ENCODE measurements at regions not wholly inside any gene's neighbourhood (a gene's known extent, or its start where the extent isn't known, plus 50 kb on each side); places are given as distances from the start of the nearest gene placed in this dataset.

DNA sequence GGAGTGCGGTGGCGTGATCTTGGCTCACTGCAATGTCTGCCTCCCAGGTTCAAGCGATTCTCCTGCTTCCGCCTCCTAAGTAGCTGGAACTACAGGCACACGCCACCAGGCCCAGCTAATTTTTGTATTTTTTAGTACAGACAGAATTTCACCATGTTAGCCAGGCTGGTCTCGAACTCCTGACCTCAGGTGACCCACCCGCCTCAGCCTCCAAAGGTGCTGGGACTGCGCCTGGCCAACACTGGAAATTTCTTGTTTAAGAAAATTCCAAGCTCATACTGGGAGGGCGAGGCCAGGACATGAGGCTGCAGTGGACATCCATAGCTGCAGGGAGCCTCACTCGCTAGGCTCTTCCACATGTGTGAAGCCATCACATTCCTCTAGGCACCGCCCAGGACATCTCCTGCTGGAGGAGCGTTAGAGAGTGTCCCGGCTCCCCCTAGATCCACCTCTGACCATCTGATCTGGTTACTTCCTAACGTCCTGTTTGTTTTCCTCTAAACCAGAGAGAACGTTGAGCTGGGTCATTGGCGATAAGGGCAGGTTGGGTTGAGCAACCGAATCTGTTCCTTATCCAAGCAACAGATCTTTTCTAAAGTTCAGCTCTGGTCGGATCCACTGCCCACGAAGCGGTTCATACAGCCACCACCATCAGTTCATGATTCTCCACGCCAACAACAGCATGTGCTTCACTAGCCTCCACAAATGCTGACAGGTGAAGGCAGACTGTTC lies 108.2 kb upstream of the MED13L start (continued):
- TF ChIP-seq ZMYM4 (CRISPR knock-in tag; IDR thresholded peaks at IDR 0.05), result peak; percentile 68
- TF ChIP-seq HOXA3 (CRISPR knock-in tag; IDR thresholded peaks at IDR 0.05), result 0 out of 2 replicates have a peak, but pooled peaks have one; percentile 55
- peak; percentile 88 for TF ChIP-seq CEBPB (IDR thresholded peaks at IDR 0.05; ENCODE audit: borderline replicate concordance, low read depth, low read length)
- TF ChIP-seq, protein P1, sequence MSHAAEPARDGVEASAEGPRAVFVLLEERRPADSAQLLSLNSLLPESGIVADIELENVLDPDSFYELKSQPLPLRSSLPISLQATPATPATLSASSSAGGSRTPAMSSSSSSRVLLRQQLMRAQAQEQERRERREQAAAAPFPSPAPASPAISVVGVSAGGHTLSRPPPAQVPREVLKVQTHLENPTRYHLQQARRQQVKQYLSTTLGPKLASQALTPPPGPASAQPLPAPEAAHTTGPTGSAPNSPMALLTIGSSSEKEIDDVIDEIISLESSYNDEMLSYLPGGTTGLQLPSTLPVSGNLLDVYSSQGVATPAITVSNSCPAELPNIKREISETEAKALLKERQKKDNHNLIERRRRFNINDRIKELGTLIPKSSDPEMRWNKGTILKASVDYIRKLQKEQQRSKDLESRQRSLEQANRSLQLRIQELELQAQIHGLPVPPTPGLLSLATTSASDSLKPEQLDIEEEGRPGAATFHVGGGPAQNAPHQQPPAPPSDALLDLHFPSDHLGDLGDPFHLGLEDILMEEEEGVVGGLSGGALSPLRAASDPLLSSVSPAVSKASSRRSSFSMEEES (CRISPR knock-in tag; IDR thresholded peaks at IDR 0.05), result 0 out of 2 replicates have a peak, but pooled peaks have one; percentile 25
- no peak for TF ChIP-seq ZNF20 (CRISPR knock-in tag; IDR thresholded peaks at IDR 0.05)
- no peak for TF ChIP-seq ZSCAN22 (CRISPR knock-in tag; IDR thresholded peaks at IDR 0.05)
- TF ChIP-seq, protein P2, sequence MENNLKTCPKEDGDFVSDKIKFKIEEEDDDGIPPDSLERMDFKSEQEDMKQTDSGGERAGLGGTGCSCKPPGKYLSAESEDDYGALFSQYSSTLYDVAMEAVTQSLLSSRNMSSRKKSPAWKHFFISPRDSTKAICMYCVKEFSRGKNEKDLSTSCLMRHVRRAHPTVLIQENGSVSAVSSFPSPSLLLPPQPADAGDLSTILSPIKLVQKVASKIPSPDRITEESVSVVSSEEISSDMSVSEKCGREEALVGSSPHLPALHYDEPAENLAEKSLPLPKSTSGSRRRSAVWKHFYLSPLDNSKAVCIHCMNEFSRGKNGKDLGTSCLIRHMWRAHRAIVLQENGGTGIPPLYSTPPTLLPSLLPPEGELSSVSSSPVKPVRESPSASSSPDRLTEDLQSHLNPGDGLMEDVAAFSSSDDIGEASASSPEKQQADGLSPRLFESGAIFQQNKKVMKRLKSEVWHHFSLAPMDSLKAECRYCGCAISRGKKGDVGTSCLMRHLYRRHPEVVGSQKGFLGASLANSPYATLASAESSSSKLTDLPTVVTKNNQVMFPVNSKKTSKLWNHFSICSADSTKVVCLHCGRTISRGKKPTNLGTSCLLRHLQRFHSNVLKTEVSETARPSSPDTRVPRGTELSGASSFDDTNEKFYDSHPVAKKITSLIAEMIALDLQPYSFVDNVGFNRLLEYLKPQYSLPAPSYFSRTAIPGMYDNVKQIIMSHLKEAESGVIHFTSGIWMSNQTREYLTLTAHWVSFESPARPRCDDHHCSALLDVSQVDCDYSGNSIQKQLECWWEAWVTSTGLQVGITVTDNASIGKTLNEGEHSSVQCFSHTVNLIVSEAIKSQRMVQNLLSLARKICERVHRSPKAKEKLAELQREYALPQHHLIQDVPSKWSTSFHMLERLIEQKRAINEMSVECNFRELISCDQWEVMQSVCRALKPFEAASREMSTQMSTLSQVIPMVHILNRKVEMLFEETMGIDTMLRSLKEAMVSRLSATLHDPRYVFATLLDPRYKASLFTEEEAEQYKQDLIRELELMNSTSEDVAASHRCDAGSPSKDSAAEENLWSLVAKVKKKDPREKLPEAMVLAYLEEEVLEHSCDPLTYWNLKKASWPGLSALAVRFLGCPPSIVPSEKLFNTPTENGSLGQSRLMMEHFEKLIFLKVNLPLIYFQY (CRISPR knock-in tag; IDR thresholded peaks at IDR 0.05; ENCODE audit: borderline replicate concordance), result peak; percentile 54; the same call in 1 of the 2 replicates
- TF ChIP-seq, protein P3, sequence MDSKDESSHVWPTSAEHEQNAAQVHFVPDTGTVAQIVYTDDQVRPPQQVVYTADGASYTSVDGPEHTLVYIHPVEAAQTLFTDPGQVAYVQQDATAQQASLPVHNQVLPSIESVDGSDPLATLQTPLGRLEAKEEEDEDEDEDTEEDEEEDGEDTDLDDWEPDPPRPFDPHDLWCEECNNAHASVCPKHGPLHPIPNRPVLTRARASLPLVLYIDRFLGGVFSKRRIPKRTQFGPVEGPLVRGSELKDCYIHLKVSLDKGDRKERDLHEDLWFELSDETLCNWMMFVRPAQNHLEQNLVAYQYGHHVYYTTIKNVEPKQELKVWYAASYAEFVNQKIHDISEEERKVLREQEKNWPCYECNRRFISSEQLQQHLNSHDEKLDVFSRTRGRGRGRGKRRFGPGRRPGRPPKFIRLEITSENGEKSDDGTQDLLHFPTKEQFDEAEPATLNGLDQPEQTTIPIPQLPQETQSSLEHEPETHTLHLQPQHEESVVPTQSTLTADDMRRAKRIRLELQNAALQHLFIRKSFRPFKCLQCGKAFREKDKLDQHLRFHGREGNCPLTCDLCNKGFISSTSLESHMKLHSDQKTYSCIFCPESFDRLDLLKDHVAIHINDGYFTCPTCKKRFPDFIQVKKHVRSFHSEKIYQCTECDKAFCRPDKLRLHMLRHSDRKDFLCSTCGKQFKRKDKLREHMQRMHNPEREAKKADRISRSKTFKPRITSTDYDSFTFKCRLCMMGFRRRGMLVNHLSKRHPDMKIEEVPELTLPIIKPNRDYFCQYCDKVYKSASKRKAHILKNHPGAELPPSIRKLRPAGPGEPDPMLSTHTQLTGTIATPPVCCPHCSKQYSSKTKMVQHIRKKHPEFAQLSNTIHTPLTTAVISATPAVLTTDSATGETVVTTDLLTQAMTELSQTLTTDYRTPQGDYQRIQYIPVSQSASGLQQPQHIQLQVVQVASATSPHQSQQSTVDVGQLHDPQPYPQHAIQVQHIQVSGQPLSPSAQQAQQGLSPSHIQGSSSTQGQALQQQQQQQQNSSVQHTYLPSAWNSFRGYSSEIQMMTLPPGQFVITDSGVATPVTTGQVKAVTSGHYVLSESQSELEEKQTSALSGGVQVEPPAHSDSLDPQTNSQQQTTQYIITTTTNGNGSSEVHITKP (CRISPR knock-in tag; IDR thresholded peaks at IDR 0.05; ENCODE audit: low read depth), result 0 out of 2 replicates have a peak, but pooled peaks have one; percentile 21
- peak; percentile 76 for TF ChIP-seq ZNF644 (CRISPR knock-in tag; IDR thresholded peaks at IDR 0.05; ENCODE audit: low read depth)
- no peak for TF ChIP-seq MAFK (conservative IDR thresholded peaks at IDR 0.05 in 1 of 2, IDR thresholded peaks at IDR 0.05 in 1 of 2; ENCODE audit: low read length in 2 of 2)
- peak; percentile 20; the same call in 1 of the 2 replicates for TF ChIP-seq ZFP91 (CRISPR knock-in tag; IDR thresholded peaks at IDR 0.05; ENCODE audit: borderline replicate concordance)
- TF ChIP-seq, protein P4, sequence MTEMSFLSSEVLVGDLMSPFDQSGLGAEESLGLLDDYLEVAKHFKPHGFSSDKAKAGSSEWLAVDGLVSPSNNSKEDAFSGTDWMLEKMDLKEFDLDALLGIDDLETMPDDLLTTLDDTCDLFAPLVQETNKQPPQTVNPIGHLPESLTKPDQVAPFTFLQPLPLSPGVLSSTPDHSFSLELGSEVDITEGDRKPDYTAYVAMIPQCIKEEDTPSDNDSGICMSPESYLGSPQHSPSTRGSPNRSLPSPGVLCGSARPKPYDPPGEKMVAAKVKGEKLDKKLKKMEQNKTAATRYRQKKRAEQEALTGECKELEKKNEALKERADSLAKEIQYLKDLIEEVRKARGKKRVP (CRISPR knock-in tag; IDR thresholded peaks at IDR 0.05), result no peak
- no peak for TF ChIP-seq KDM5A (IDR thresholded peaks at IDR 0.05; ENCODE audit: borderline replicate concordance, low read length)
- TF ChIP-seq ZNF264 (CRISPR knock-in tag; IDR thresholded peaks at IDR 0.05), result 0 out of 2 replicates have a peak, but pooled peaks have one; percentile 70
